Cerebellar nuclear complex (tissue), 1 donor: ENCODE measurements at regions not wholly inside any gene's neighbourhood (a gene's known extent, or its start where the extent isn't known, plus 50 kb on each side); places are given as distances from the start of the nearest gene placed in this dataset.

ENCODE experiments used
- DNase-seq, 2 experiments: peaks; one replicate each; lab custom pipeline; 2025; lab: John Stamatoyannopoulos, UW

GRCh38 chr4:18860836-18861530, 839.4 kb upstream of the LCORL start:
- DNase-seq: no peak

- no peak for DNase-seq
Observed at GRCh38 chr4:18859468-18859867, 837.9 kb upstream of the LCORL start.

- no peak for DNase-seq
Observed at GRCh38 chr4:18858229-18858922, 836.8 kb upstream of the LCORL start.

- DNase-seq: no peak
Observed at GRCh38 chr4:18850867-18851266, 829.3 kb upstream of the LCORL start.

- DNase-seq: no peak
Observed at GRCh38 chr4:18847249-18847890, 825.8 kb upstream of the LCORL start.

GRCh38 chr4:18846313-18846712, 824.8 kb upstream of the LCORL start:
- DNase-seq: no peak

GRCh38 chr4:18844726-18845125, 823.2 kb upstream of the LCORL start:
- DNase-seq: no peak

- no peak for DNase-seq
Observed at GRCh38 chr4:18842431-18842830, 820.9 kb upstream of the LCORL start.

- DNase-seq: no peak
Observed at GRCh38 chr4:18840481-18840880, 818.9 kb upstream of the LCORL start.

GRCh38 chr4:18816228-18816895, 794.8 kb upstream of the LCORL start:
- no peak for DNase-seq

GRCh38 chr4:18815779-18816173, 794.2 kb upstream of the LCORL start:
- DNase-seq: no peak

GRCh38 chr4:18815081-18815778, 793.7 kb upstream of the LCORL start:
- no peak for DNase-seq

GRCh38 chr4:18813771-18814170, 792.2 kb upstream of the LCORL start:
- DNase-seq: no peak

GRCh38 chr4:18813055-18813454, 791.5 kb upstream of the LCORL start:
- no peak for DNase-seq

- no peak for DNase-seq
Observed at GRCh38 chr4:18803781-18804180, 782.2 kb upstream of the LCORL start.

GRCh38 chr4:18798123-18798522, 776.6 kb upstream of the LCORL start:
- no peak for DNase-seq

GRCh38 chr4:18795794-18796193, 774.2 kb upstream of the LCORL start:
- no peak for DNase-seq

- no peak for DNase-seq
Observed at GRCh38 chr4:18777190-18777930, 755.8 kb upstream of the LCORL start.

- no peak for DNase-seq
Observed at GRCh38 chr4:18767921-18768320, 746.4 kb upstream of the LCORL start.

GRCh38 chr4:18756671-18757070, 735.1 kb upstream of the LCORL start:
- no peak for DNase-seq

GRCh38 chr4:18754180-18754579, 732.6 kb upstream of the LCORL start:
- no peak for DNase-seq
